ENCODE measurements at regions not wholly inside any gene's neighbourhood (a gene's known extent, or its start where the extent isn't known, plus 50 kb on each side); places are given as distances from the start of the nearest gene placed in this dataset.

DNA sequence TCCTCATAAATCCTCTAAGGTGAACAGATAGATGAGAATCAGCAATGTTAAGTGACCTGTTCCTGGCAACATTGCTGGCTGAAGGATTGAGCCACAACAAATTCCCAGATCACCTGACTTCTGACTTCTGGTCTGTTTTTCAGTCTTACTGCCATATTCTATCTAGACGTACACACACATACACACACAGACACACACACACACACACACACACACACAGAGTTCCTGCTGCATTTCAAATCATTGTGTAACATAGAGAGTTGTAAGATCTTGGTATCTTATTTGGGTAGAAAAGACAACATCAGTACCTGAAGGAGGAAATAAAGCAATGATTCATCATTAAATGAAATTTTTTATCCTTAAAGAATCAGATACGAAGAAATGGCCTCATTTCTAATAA, 342.6 kb downstream of the MFSD1 start:
- TF ChIP-seq, protein P1, sequence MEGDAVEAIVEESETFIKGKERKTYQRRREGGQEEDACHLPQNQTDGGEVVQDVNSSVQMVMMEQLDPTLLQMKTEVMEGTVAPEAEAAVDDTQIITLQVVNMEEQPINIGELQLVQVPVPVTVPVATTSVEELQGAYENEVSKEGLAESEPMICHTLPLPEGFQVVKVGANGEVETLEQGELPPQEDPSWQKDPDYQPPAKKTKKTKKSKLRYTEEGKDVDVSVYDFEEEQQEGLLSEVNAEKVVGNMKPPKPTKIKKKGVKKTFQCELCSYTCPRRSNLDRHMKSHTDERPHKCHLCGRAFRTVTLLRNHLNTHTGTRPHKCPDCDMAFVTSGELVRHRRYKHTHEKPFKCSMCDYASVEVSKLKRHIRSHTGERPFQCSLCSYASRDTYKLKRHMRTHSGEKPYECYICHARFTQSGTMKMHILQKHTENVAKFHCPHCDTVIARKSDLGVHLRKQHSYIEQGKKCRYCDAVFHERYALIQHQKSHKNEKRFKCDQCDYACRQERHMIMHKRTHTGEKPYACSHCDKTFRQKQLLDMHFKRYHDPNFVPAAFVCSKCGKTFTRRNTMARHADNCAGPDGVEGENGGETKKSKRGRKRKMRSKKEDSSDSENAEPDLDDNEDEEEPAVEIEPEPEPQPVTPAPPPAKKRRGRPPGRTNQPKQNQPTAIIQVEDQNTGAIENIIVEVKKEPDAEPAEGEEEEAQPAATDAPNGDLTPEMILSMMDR (IDR thresholded peaks at IDR 0.05): no peak
- Histone ChIP-seq H3K36me3 (no peaks in the 10 kb centered on the region), H3K4me1 (ENCODE audit: control insufficient read depth in 1 of 2, insufficient read depth in 1 of 2, low read depth in 1 of 2, low read length in 1 of 2) (no peaks in the 10 kb centered on the region), H3K9me3 (no peaks in the 10 kb centered on the region), H3K4me3 (ENCODE audit: low read depth in 1 of 2, low read length in 1 of 2) (no peak overlapping the region), H3K27ac (no peak overlapping the region), H3K27me3 (no peaks in the 10 kb centered on the region)

DNA sequence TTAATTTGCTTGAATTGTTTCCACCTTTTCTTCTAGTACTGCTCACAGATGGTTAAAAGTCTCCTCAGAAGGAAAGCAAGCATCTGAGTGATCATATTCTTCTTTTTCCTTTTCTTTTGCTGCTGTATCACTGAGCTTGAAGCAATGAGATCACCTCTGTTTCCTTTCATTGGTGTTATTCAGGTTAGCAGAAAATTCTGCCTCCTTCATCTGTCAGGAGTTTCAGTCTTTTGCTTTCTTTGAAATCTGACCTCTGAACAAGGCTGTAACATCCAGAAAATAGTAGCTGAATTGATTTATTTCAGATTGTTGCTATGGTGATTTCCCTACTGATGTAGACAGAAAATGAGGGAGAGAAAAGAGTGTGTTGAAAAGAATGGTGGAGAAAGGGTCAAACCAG, 343.0 kb downstream of the MFSD1 start:
- Histone ChIP-seq H3K9me3 (no peaks in the 10 kb centered on the region), H3K4me1 (ENCODE audit: control insufficient read depth in 1 of 2, insufficient read depth in 1 of 2, low read depth in 1 of 2, low read length in 1 of 2) (no peaks in the 10 kb centered on the region), H3K4me3 (ENCODE audit: low read depth in 1 of 2, low read length in 1 of 2) (no peak overlapping the region), H3K27me3 (no peaks in the 10 kb centered on the region), H3K27ac (no peak overlapping the region), H3K36me3 (no peaks in the 10 kb centered on the region)
- TF ChIP-seq, protein P1 (IDR thresholded peaks at IDR 0.05): no peak

DNA sequence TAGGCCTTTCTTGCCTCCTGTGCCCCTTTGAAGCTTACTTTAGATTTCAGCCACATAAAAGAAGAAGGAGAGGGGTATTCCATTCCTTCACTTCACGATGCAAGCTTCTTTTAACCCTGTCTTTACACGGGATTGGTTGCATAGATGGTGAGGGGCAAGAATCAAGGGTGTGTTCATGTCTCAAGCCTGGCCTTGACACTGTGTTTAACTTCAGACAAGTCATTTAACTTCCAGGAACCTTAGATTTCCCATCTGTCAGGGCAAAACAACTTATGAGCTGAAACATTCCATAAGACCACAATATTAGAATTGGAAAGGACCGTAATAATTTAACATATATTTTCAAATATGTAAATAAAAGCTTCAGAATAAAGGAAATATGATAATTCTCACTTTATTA, 344.5 kb downstream of the MFSD1 start:
- H3K4me3 ChIP-seq (ENCODE audit: low read depth in 1 of 2, low read length in 1 of 2): no peak overlapping the region
- no peaks in the 10 kb centered on the region for H3K27me3 ChIP-seq
- no peak overlapping the region for H3K27ac ChIP-seq
- TF ChIP-seq, protein P1 (IDR thresholded peaks at IDR 0.05): no peak
- H3K4me1 ChIP-seq (ENCODE audit: control insufficient read depth in 1 of 2, insufficient read depth in 1 of 2, low read depth in 1 of 2, low read length in 1 of 2): no peaks in the 10 kb centered on the region
- H3K36me3 ChIP-seq: no peaks in the 10 kb centered on the region
- no peaks in the 10 kb centered on the region for H3K9me3 ChIP-seq

DNA sequence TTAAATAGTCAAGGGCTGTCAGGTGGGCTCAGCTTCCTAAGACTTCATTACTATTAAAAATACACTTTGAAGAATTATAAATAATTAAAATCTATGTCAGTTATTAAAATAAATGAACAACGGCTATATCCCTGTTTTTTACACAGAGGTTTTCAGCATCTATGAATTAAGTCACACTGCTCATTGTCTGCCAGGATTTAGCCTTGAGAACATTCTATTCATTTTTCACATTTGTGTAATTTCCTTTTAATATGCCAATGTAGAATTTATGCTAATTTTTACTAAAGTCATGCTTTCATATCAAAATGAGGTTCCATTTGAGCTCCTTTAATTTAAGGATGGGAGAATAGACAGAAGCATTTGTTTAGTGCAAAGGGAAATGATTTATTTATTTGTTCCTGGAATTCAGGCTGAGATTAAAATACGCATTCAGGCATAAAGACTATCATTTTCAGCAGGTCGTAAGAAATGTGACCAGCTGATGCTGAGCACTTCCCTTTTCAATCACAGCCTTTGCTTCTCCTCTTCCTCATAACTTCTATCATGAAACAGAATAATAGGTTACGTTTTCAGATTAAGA, 345.1 kb downstream of the MFSD1 start:
- H3K4me1 ChIP-seq (ENCODE audit: control insufficient read depth in 1 of 2, insufficient read depth in 1 of 2, low read depth in 1 of 2, low read length in 1 of 2): no peaks in the 10 kb centered on the region
- no peaks in the 10 kb centered on the region for H3K36me3 ChIP-seq
- H3K27ac ChIP-seq: no peak overlapping the region
- no peaks in the 10 kb centered on the region for H3K9me3 ChIP-seq
- no peak overlapping the region for H3K4me3 ChIP-seq (ENCODE audit: low read depth in 1 of 2, low read length in 1 of 2)
- TF ChIP-seq, protein P1 (IDR thresholded peaks at IDR 0.05): no peak
- H3K27me3 ChIP-seq: no peaks in the 10 kb centered on the region

DNA sequence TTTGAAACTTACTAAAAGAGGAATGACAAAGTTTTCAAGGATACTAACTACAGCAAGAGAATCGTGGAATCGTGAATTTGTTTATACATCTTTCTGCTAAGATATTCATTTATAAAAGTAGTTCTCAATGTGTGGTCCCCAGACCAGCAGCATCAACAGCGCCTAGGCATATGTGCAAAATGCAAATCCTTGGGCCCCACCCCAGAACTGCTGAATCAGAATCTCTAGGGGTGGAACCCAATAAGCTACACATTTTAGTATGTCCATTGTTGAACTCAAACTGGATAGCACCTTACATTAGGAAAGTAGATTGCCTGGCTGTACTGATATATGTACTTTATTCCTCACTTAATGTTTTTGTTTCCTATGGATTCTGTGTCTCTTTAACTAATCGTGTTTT, 346.0 kb downstream of the MFSD1 start:
- TF ChIP-seq, protein P1 (IDR thresholded peaks at IDR 0.05): no peak
- no peaks in the 10 kb centered on the region for H3K9me3 ChIP-seq
- H3K4me3 ChIP-seq (ENCODE audit: low read depth in 1 of 2, low read length in 1 of 2): no peak overlapping the region
- no peaks in the 10 kb centered on the region for H3K27me3 ChIP-seq
- no peak overlapping the region for H3K27ac ChIP-seq
- H3K36me3 ChIP-seq: no peaks in the 10 kb centered on the region
- H3K4me1 ChIP-seq (ENCODE audit: control insufficient read depth in 1 of 2, insufficient read depth in 1 of 2, low read depth in 1 of 2, low read length in 1 of 2): no peaks in the 10 kb centered on the region

DNA sequence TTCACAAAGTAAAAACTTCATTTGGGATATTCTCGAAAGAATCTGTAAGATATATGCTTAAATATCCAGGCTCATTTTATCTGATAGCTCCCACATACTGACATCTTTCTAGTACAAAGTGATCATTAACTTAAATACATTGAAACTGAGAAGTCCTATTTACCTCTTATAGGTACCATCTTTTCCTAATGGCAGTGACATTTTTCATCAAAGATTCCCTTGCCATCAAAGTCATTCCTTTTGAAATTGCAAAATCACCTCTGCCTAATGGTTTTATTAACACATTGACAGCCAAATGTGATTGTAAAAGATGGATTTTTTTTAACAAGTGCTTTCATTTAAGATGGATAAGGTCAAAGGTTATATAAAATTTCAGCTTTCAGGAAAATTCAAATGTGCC, 346.6 kb downstream of the MFSD1 start:
- Histone ChIP-seq H3K4me1 (ENCODE audit: control insufficient read depth in 1 of 2, insufficient read depth in 1 of 2, low read depth in 1 of 2, low read length in 1 of 2) (no peaks in the 10 kb centered on the region), H3K4me3 (ENCODE audit: low read depth in 1 of 2, low read length in 1 of 2) (no peak overlapping the region), H3K36me3 (no peaks in the 10 kb centered on the region), H3K9me3 (no peaks in the 10 kb centered on the region), H3K27me3 (no peaks in the 10 kb centered on the region), H3K27ac (no peak overlapping the region)
- TF ChIP-seq, protein P1 (IDR thresholded peaks at IDR 0.05): no peak

Data from neutrophil (primary cell).